HG02981 (cell line): ENCODE measurements at regions not wholly inside any gene's neighbourhood (a gene's known extent, or its start where the extent isn't known, plus 50 kb on each side); places are given as distances from the start of the nearest gene placed in this dataset.

Source experiments
- ATAC-seq: cut with Tn5 transposase; IDR thresholded peaks from one replicate; pipeline ENCODE4 v1.9.1; 2021; ENCODE audit warnings: mild to moderate bottlenecking, moderate library complexity; ENCODE audit not compliant: unreplicated experiment

- no peak for ATAC-seq
Measured at GRCh38 chr1:60156371-60156770, 82.8 kb upstream of the C1orf87 start.

GRCh38 chr1:60153961-60154360 lies 80.4 kb upstream of the C1orf87 start:
- no peak for ATAC-seq

- ATAC-seq: no peak
Measured at GRCh38 chr1:60152891-60153290, 79.3 kb upstream of the C1orf87 start.

DNA sequence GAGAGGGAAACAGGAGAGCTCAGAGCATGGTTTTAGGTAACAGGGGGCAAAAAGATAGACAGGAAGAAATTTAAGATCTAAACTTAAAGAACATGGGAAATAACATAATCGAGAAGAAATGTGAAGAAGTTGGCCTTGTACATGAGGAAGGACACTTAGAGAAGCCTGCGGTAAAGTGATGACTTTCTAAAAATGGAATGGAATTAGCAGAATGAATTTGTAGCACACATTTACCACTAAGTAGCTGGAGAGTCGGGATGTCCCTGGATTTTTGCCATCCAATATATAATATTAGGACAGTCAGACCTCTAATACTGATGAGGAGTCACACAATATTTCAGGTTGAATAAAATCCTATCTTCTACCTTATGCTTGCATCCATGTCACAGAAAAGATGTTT lies 77.7 kb upstream of the C1orf87 start:
- no peak for ATAC-seq

DNA sequence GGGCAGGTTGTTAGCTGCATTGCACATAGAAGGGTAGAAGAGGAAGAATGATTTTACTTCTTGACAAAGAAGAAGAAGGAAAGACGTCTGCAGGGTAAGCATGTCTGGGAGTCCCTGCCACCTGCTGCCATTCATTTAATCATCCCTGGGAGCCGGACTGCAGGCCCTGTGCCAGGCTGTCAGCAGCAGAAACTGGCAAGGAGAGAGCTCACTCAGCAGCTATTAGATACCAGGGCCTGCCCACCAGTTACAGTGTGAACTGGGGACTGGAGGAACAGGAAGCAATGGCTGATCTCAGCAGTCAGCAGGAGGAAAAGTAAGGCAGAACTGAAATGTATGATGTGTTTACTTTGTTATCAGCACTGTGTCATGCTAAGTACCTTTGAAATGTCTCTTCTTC lies 75.7 kb upstream of the C1orf87 start:
- ATAC-seq: no peak

DNA sequence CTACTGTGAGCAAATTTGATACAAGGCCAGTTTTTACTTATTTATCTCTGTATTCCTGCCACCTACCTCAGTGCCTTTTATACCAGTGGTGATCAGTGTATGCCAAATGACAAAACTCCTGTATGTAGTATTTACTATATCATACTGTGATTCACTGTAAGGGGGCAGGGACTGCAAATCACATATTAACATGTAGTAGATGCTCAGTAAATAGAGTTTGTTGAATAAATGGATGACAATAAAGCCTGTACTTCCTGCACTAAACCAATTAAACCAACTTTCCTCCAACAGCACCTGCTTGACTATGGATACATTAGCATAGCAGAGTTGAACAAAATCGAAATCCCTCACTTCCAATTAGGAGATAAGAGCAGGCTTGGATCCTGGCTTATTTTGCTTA lies 73.3 kb upstream of the C1orf87 start:
- ATAC-seq: no peak

GRCh38 chr1:60145771-60146170 lies 72.2 kb upstream of the C1orf87 start:
- ATAC-seq: no peak

- ATAC-seq: no peak
Measured at GRCh38 chr1:60141743-60142142, 68.2 kb upstream of the C1orf87 start.

DNA sequence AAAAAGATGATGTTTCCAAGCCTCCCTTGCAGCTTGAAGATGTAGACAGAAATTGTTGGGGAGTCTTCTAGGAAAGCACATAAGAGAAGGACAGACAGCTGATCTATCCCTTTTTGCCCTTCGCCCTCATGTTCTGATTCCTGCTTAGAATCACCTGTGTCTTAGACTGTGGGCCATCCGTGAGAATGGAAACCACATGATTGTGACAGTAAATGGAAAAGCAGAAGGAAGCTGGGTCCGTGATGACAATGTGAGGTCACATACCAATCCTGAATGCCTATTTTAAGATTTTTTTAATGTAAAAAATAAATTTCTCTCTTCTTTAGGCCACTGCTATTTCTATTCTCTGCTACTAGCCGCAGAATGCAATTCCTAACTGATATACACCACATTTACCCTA lies 67.7 kb upstream of the C1orf87 start:
- ATAC-seq: no peak

- no peak for ATAC-seq
Measured at GRCh38 chr1:60137406-60137805, 63.8 kb upstream of the C1orf87 start.

GRCh38 chr1:60136395-60136794 lies 62.8 kb upstream of the C1orf87 start:
- ATAC-seq: no peak

- no peak for ATAC-seq
Measured at GRCh38 chr1:60134716-60135115, 61.1 kb upstream of the C1orf87 start.

- ATAC-seq: no peak
Measured at GRCh38 chr1:60133848-60134247, 60.3 kb upstream of the C1orf87 start.

- ATAC-seq: no peak
Measured at GRCh38 chr1:60133000-60133673, 59.6 kb upstream of the C1orf87 start.

DNA sequence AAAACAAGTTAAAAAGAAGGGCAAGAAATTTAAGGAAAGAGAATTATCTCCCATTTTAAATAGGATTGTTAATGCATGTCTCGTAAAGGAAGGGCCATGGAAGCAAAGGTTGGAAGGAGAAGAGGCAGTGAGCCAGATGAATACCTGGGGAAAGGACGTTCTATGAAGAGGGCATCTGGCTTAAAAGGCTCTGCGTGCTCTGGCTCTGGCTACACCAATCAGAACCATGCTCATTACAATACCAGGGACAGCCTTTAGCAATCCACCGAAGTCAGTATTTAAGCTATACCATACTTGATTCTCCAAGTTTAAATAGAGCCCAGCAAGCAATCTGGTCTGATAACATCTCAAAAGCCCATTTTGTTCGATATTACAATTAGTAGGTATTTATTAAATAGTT lies 58.5 kb upstream of the C1orf87 start:
- no peak for ATAC-seq

GRCh38 chr1:60130703-60131102 lies 57.1 kb upstream of the C1orf87 start:
- ATAC-seq: no peak

- ATAC-seq: no peak
Measured at GRCh38 chr1:60129911-60130310, 56.3 kb upstream of the C1orf87 start.

DNA sequence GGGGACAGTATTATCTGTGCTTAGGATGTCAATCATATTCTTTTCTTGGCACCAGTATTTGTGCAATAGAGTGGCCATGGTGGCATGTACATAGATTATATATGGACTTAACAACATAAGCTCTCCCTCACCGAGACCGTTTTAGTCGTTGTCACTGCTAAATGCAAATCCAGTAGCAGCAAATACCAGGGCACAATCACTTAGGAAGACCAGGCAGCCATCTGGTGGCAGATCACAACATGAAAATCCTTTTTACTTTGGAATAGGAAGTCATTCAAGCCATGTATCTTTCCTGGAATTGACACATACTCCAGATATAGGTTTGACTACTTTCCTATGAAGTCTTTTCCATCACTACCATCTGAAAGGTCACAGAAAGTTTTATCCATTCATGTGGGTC lies 53.2 kb upstream of the C1orf87 start:
- ATAC-seq: no peak
